ENCODE measurements at regions not wholly inside any gene's neighbourhood (a gene's known extent, or its start where the extent isn't known, plus 50 kb on each side); places are given as distances from the start of the nearest gene placed in this dataset.

DNA sequence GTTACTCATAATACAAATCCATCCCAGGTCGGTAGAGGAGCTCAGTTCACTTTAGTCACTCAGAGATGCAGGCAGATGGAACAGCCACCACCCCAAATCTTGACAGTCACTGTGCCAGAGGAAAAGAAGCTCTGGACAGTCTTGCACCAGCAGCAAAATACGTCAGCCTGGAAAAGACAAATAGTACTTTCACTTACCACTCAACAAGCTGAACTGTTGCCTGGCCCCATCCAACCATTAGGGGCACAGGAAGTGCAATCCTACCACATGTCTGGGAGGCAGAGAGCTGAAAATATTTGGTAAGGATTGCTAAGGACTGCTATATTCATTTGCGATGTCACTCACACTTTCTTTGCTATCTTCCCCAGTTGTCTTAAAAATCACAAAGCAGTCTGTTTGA lies 239.1 kb upstream of the TOX3 start:
- TF ChIP-seq CREB1 (IDR thresholded peaks at IDR 0.05; ENCODE audit: low read depth), result no peak
- TF ChIP-seq, protein P1, sequence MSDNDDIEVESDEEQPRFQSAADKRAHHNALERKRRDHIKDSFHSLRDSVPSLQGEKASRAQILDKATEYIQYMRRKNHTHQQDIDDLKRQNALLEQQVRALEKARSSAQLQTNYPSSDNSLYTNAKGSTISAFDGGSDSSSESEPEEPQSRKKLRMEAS (IDR thresholded peaks at IDR 0.05), result no peak
- TF ChIP-seq ZBTB7A (IDR thresholded peaks at IDR 0.05; ENCODE audit: low read depth), result no peak
- TF ChIP-seq TEAD4 (IDR thresholded peaks at IDR 0.05), result no peak
- TF ChIP-seq, protein P2, sequence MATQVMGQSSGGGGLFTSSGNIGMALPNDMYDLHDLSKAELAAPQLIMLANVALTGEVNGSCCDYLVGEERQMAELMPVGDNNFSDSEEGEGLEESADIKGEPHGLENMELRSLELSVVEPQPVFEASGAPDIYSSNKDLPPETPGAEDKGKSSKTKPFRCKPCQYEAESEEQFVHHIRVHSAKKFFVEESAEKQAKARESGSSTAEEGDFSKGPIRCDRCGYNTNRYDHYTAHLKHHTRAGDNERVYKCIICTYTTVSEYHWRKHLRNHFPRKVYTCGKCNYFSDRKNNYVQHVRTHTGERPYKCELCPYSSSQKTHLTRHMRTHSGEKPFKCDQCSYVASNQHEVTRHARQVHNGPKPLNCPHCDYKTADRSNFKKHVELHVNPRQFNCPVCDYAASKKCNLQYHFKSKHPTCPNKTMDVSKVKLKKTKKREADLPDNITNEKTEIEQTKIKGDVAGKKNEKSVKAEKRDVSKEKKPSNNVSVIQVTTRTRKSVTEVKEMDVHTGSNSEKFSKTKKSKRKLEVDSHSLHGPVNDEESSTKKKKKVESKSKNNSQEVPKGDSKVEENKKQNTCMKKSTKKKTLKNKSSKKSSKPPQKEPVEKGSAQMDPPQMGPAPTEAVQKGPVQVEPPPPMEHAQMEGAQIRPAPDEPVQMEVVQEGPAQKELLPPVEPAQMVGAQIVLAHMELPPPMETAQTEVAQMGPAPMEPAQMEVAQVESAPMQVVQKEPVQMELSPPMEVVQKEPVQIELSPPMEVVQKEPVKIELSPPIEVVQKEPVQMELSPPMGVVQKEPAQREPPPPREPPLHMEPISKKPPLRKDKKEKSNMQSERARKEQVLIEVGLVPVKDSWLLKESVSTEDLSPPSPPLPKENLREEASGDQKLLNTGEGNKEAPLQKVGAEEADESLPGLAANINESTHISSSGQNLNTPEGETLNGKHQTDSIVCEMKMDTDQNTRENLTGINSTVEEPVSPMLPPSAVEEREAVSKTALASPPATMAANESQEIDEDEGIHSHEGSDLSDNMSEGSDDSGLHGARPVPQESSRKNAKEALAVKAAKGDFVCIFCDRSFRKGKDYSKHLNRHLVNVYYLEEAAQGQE (IDR thresholded peaks at IDR 0.05; ENCODE audit: low read depth), result no peak
- TF ChIP-seq TCF12 (IDR thresholded peaks at IDR 0.05; ENCODE audit: low read depth), result no peak
- no peak for TF ChIP-seq NFIC (IDR thresholded peaks at IDR 0.05)
- TF ChIP-seq EP300 (IDR thresholded peaks at IDR 0.05; ENCODE audit: borderline replicate concordance), result no peak
- TF ChIP-seq CEBPB (IDR thresholded peaks at IDR 0.05), result no peak
- TF ChIP-seq YY1 (IDR thresholded peaks at IDR 0.05; ENCODE audit: low read depth), result no peak

Measured in Ishikawa (cell line).